Spleen (tissue), 11 donors: ENCODE measurements at regions not wholly inside any gene's neighbourhood (a gene's known extent, or its start where the extent isn't known, plus 50 kb on each side); places are given as distances from the start of the nearest gene placed in this dataset.

ENCODE experiments used
- DNase-seq: peaks from one replicate; pipeline ENCODE4 v3.0.0-alpha.2; 2020
- H3K27ac ChIP-seq, 8 donors: fragments of 200-600 bp; sonication (generic) in 7 of 8; 1 replicate in 4 of 8; 2 replicates in 4 of 8; pipeline versions ENCODE4 v1.5.0 to v1.8.0; 2016 to 2021; ENCODE audit warnings: inconsistent platforms in 4 of 8, mild to moderate bottlenecking in 4 of 8, moderate library complexity in 1 of 8
- H3K27me3 ChIP-seq, 7 donors: fragments of 200-600 bp; sonication (generic) in 6 of 7; replicated peaks in 1 of 7; 1 replicate in 4 of 7; 2 replicates in 3 of 7; pipeline versions ENCODE4 v1.5.0 to v1.8.0; 2016 to 2021; ENCODE audit warnings: inconsistent platforms in 3 of 7, mild to moderate bottlenecking in 1 of 7
- H3K36me3 ChIP-seq, 6 donors: fragments of 200-600 bp; sonication (generic) in 5 of 6; 1 replicate in 4 of 6; 2 replicates in 2 of 6; pipeline versions ENCODE4 v1.5.0 to v1.8.0; 2016 to 2021; ENCODE audit warnings: inconsistent platforms in 2 of 6
- H3K4me1 ChIP-seq, 6 donors: fragments of 200-600 bp; sonication (generic) in 5 of 6; 1 replicate in 3 of 6; 2 replicates in 3 of 6; pipeline versions ENCODE4 v1.5.0 to v1.8.0; 2016 to 2021; ENCODE audit warnings: inconsistent platforms in 3 of 6
- H3K4me3 ChIP-seq, 8 donors: fragments of 200-600 bp; sonication (generic) in 7 of 8; 1 replicate in 4 of 8; 2 replicates in 4 of 8; pipeline versions ENCODE4 v1.5.0 to v1.8.0; 2016 to 2021; ENCODE audit warnings: inconsistent platforms in 4 of 8, mild to moderate bottlenecking in 4 of 8, moderate library complexity in 2 of 8
- H3K9me3 ChIP-seq, 8 donors: fragments of 200-600 bp; sonication (generic) in 7 of 8; 1 replicate in 4 of 8; 2 replicates in 4 of 8; pipeline versions ENCODE4 v1.5.0 to v1.8.0; 2016 to 2021; ENCODE audit warnings: inconsistent platforms in 4 of 8
- POLR2A ChIP-seq, 3 donors: fragments of 450-650 bp; IDR thresholded peaks; one replicate each; pipeline ENCODE4 v1.5.1; 2017; ENCODE audit warnings: antibody characterized with exemption in 3 of 3, mild to moderate bottlenecking in 1 of 3
- POLR2AphosphoS5 ChIP-seq, 3 donors: sonication (generic); formaldehyde crosslinking; IDR thresholded peaks; one replicate each; pipeline ENCODE4 v1.5.1; 2017; ENCODE audit warnings: antibody characterized with exemption in 3 of 3
- WGBS, 5 donors: extraction: QIAGEN DNeasy Blood & Tissue Kit in 3 of 5; methylation state at CpG; one replicate each; pipeline versions ENCODE4 v1.1.5 to v1.1.7; 2013 to 2018; 5-methylcytosine and 5-hydroxymethylcytosine counted together
- intact Hi-C: fragments of 100-400 bp; cut with DNase I; formaldehyde crosslinking; loops from one replicate; pipeline ENCODE4 v1.15.0; 2023; ENCODE audit warnings: low total_unique reads
- TF ChIP-seq, protein P1 (sequence below), 11 experiments: fragments of 200-600 bp in 7 of 11; fragments of 450-650 bp in 4 of 11; sonication (generic) in 4 of 11; IDR thresholded peaks in 8 of 11; conservative IDR thresholded peaks in 3 of 11; 1 replicate in 7 of 11; 2 replicates in 4 of 11; pipeline versions ENCODE4 v1.4.0 to v1.8.0; 2016 to 2021; ENCODE audit warnings: antibody characterized with exemption in 11 of 11, inconsistent platforms in 4 of 11, mild to moderate bottlenecking in 1 of 11
- donor health status: healthy with polysubstance abuse.
- donor health status: DM: no; HTN: no; CAD: no; lungs with moderate emphysema.
- donor health status: DM: no; HTN: no; CAD: no.
- donor health status: Bipolar disorder and iron deficiency.
- donor health status: healthy.
- donor health status: DM: no; HTN: no; CAD: no.
- donor health status: DM: yes; HTN: yes; CAD: no.

- Histone ChIP-seq H3K4me1 (no peaks in the 10 kb centered on the region), H3K27me3 (no peaks in the 10 kb centered on the region), H3K4me3 (no peak overlapping the region), H3K27ac (no peak overlapping the region), H3K36me3 (no peaks in the 10 kb centered on the region), H3K9me3 (no peaks in the 10 kb centered on the region)
- intact Hi-C loops, result no loop called here
- DNase-seq, result no peak
- TF ChIP-seq POLR2A (IDR thresholded peaks at IDR 0.05) (no peak), POLR2AphosphoS5 (IDR thresholded peaks at IDR 0.05) (no peak)
- TF ChIP-seq, protein P1, sequence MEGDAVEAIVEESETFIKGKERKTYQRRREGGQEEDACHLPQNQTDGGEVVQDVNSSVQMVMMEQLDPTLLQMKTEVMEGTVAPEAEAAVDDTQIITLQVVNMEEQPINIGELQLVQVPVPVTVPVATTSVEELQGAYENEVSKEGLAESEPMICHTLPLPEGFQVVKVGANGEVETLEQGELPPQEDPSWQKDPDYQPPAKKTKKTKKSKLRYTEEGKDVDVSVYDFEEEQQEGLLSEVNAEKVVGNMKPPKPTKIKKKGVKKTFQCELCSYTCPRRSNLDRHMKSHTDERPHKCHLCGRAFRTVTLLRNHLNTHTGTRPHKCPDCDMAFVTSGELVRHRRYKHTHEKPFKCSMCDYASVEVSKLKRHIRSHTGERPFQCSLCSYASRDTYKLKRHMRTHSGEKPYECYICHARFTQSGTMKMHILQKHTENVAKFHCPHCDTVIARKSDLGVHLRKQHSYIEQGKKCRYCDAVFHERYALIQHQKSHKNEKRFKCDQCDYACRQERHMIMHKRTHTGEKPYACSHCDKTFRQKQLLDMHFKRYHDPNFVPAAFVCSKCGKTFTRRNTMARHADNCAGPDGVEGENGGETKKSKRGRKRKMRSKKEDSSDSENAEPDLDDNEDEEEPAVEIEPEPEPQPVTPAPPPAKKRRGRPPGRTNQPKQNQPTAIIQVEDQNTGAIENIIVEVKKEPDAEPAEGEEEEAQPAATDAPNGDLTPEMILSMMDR (IDR thresholded peaks at IDR 0.05 in 8 of 11, conservative IDR thresholded peaks at IDR 0.05 in 3 of 11), result no peak
- WGBS, 5 donors, result 43 to 74% (median 61%) methylated on average over 2 of the region's 2 CpGs
Observed at GRCh38 chr5:107774316-107774715, 103.6 kb upstream of the EFNA5 start.

- Histone ChIP-seq H3K27ac (no peak overlapping the region), H3K9me3 (no peaks in the 10 kb centered on the region), H3K36me3 (no peaks in the 10 kb centered on the region), H3K4me3 (no peak overlapping the region), H3K4me1 (no peaks in the 10 kb centered on the region), H3K27me3 (no peaks in the 10 kb centered on the region)
- DNase-seq, result no peak
- intact Hi-C loops, result no loop called here
- TF ChIP-seq POLR2A (IDR thresholded peaks at IDR 0.05), result no peak
- TF ChIP-seq POLR2AphosphoS5 (IDR thresholded peaks at IDR 0.05), result no peak
- TF ChIP-seq, protein P1 (IDR thresholded peaks at IDR 0.05 in 8 of 11, conservative IDR thresholded peaks at IDR 0.05 in 3 of 11), result no peak
- WGBS, 5 donors, result 71 to 86% (median 81%) methylated on average over 1 of the region's 1 CpG
Observed at GRCh38 chr5:107773479-107773878, 102.7 kb upstream of the EFNA5 start.

DNA sequence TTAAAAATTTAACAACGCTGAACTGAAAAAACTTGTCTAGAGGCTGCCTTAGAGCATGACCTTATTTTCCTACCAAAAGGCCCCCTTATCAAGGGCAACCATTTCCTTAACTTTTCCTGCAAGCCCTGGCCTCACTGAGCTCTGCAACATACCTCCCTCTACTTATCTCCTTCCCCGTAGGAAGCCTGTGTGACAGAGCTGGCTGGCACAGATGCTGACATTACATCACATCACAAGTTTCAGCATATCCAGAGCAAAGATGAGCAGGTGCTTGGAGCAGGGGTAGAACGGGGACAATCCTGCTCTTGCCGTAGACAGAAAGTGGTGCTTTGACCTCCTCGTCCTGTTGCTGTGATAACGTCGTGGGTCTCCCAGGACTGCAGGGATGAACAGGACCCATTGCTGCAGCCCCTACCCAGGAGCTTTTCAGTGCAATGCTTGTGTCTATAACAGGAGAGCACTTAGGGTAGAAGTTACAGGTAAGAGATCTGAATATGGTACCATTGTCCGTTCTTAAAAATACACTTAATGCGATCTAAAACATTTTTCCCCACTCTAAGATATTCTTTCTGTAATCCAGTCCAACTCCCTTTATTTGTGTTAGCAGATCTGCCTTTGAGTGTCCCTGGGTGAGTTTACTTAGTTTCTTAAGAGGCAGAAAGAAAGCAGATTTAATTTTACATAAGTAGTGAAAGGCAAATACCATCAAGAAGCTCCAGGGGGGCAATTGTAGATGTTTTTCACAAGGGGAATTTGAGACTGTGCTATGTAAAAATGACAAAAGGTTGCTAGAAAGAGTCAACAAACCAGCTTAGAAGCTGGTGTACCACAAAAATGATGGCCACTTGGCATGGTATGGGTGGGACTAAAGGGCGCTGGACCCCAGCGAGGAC, 101.9 kb upstream of the EFNA5 start:
- DNase-seq, result no peak
- no peaks in the 10 kb centered on the region for H3K27me3 ChIP-seq
- H3K9me3 ChIP-seq, result no peaks in the 10 kb centered on the region
- H3K4me1 ChIP-seq, result no peaks in the 10 kb centered on the region
- no peak overlapping the region for H3K4me3 ChIP-seq
- TF ChIP-seq POLR2A (IDR thresholded peaks at IDR 0.05), result no peak
- TF ChIP-seq, protein P1 (IDR thresholded peaks at IDR 0.05 in 8 of 11, conservative IDR thresholded peaks at IDR 0.05 in 3 of 11), result no peak
- intact Hi-C loops, result no loop called here
- 57 to 71% (median 66%) methylated on average over 11 of the region's 11 CpGs for WGBS, 5 donors
- H3K27ac ChIP-seq, result no peak overlapping the region
- no peaks in the 10 kb centered on the region for H3K36me3 ChIP-seq

- intact Hi-C loops, result no loop called here
- no peaks in the 10 kb centered on the region for H3K4me1 ChIP-seq
- TF ChIP-seq, protein P1 (IDR thresholded peaks at IDR 0.05 in 8 of 11, conservative IDR thresholded peaks at IDR 0.05 in 3 of 11), result no peak
- no peak for TF ChIP-seq POLR2A (IDR thresholded peaks at IDR 0.05)
- no peak for TF ChIP-seq POLR2AphosphoS5 (IDR thresholded peaks at IDR 0.05)
- no peaks in the 10 kb centered on the region for H3K27me3 ChIP-seq
- no peak for DNase-seq
- no peak overlapping the region for H3K4me3 ChIP-seq
- H3K9me3 ChIP-seq, result no peaks in the 10 kb centered on the region
- H3K27ac ChIP-seq, result no peak overlapping the region
- no peaks in the 10 kb centered on the region for H3K36me3 ChIP-seq
Observed at GRCh38 chr5:107771926-107772325, 101.2 kb upstream of the EFNA5 start.
